ENCODE measurements at regions not wholly inside any gene's neighbourhood (a gene's known extent, or its start where the extent isn't known, plus 50 kb on each side); places are given as distances from the start of the nearest gene placed in this dataset.
"Not testable (repeated sequence)": the region's sequence is repeated elsewhere in the genome, so short reads cannot be mapped to it uniquely, and the experiment has no call there.

GRCh38 chr13:61531383-61532065 is 115.9 kb upstream of the PCDH20 start:
- Histone ChIP-seq H3K36me3 (ENCODE audit: control insufficient read depth in 3 of 3, insufficient read depth in 2 of 3, low read depth in 1 of 3, low read length in 3 of 3) (no peaks in the 10 kb centered on the region), H3K4me3 (ENCODE audit: low read depth in 1 of 3, low read length in 3 of 3) (no peak overlapping the region), H3K4me1 (ENCODE audit: control insufficient read depth in 3 of 3, insufficient read depth in 2 of 3, low read depth in 1 of 3, low read length in 2 of 3) (no peaks in the 10 kb centered on the region), H3K27me3 (ENCODE audit: control insufficient read depth in 3 of 3, insufficient read depth in 3 of 3, low read length in 3 of 3) (no peaks in the 10 kb centered on the region), H3K9me3 (ENCODE audit: control insufficient read depth in 2 of 2, insufficient read depth in 1 of 2, low read depth in 1 of 2, low read length in 1 of 2) (no peaks in the 10 kb centered on the region), H3K27ac (ENCODE audit: low read depth in 1 of 3, low read length in 2 of 3) (no peak overlapping the region)
- 56 to 70% (median 65%) methylated on average over 10 of the region's 10 CpGs for WGBS, 3 donors
- FAIRE-seq = no peak
- DNase-seq = no peak

- not testable (repeated sequence) for H3K4me3 ChIP-seq (ENCODE audit: low read depth in 1 of 3, low read length in 3 of 3); H3K9me3 ChIP-seq (ENCODE audit: control insufficient read depth in 2 of 2, insufficient read depth in 1 of 2, low read depth in 1 of 2, low read length in 1 of 2); DNase-seq; H3K4me1 ChIP-seq (ENCODE audit: control insufficient read depth in 3 of 3, insufficient read depth in 2 of 3, low read depth in 1 of 3, low read length in 2 of 3); H3K36me3 ChIP-seq (ENCODE audit: control insufficient read depth in 3 of 3, insufficient read depth in 2 of 3, low read depth in 1 of 3, low read length in 3 of 3); H3K27me3 ChIP-seq (ENCODE audit: control insufficient read depth in 3 of 3, insufficient read depth in 3 of 3, low read length in 3 of 3); H3K27ac ChIP-seq (ENCODE audit: low read depth in 1 of 3, low read length in 2 of 3); FAIRE-seq
- 58 to 77% (median 70%) methylated on average over 5 of the region's 5 CpGs for WGBS, 3 donors
Observed at GRCh38 chr13:61519214-61519613, 103.6 kb upstream of the PCDH20 start.

- Histone ChIP-seq H3K9me3 (ENCODE audit: control insufficient read depth in 2 of 2, insufficient read depth in 1 of 2, low read depth in 1 of 2, low read length in 1 of 2) (no peaks in the 10 kb centered on the region), H3K4me3 (ENCODE audit: low read depth in 1 of 3, low read length in 3 of 3) (no peak overlapping the region), H3K27me3 (ENCODE audit: control insufficient read depth in 3 of 3, insufficient read depth in 3 of 3, low read length in 3 of 3) (no peaks in the 10 kb centered on the region), H3K36me3 (ENCODE audit: control insufficient read depth in 3 of 3, insufficient read depth in 2 of 3, low read depth in 1 of 3, low read length in 3 of 3) (no peaks in the 10 kb centered on the region), H3K4me1 (ENCODE audit: control insufficient read depth in 3 of 3, insufficient read depth in 2 of 3, low read depth in 1 of 3, low read length in 2 of 3) (no peaks in the 10 kb centered on the region), H3K27ac (ENCODE audit: low read depth in 1 of 3, low read length in 2 of 3) (no peak overlapping the region)
- 67 to 86% (median 72%) methylated on average over 2 of the region's 2 CpGs for WGBS, 3 donors
- FAIRE-seq (no peak), DNase-seq (no peak)
Observed at GRCh38 chr13:61508936-61509335, 93.3 kb upstream of the PCDH20 start.

- H3K27me3 ChIP-seq (ENCODE audit: control insufficient read depth in 3 of 3, insufficient read depth in 3 of 3, low read length in 3 of 3) = no peaks in the 10 kb centered on the region
- DNase-seq (no peak), FAIRE-seq (no peak)
- H3K27ac ChIP-seq (ENCODE audit: low read depth in 1 of 3, low read length in 2 of 3) = no peak overlapping the region
- no peaks in the 10 kb centered on the region for H3K4me1 ChIP-seq (ENCODE audit: control insufficient read depth in 3 of 3, insufficient read depth in 2 of 3, low read depth in 1 of 3, low read length in 2 of 3)
- no peaks in the 10 kb centered on the region for H3K9me3 ChIP-seq (ENCODE audit: control insufficient read depth in 2 of 2, insufficient read depth in 1 of 2, low read depth in 1 of 2, low read length in 1 of 2)
- H3K4me3 ChIP-seq (ENCODE audit: low read depth in 1 of 3, low read length in 3 of 3) = no peak overlapping the region
- H3K36me3 ChIP-seq (ENCODE audit: control insufficient read depth in 3 of 3, insufficient read depth in 2 of 3, low read depth in 1 of 3, low read length in 3 of 3) = no peaks in the 10 kb centered on the region
- WGBS, 3 donors = 15 to 29% (median 21%) methylated on average over 1 of the region's 1 CpG
Observed at GRCh38 chr13:61500176-61500575, 84.5 kb upstream of the PCDH20 start.

GRCh38 chr13:61495648-61496047 is 80.0 kb upstream of the PCDH20 start:
- no peaks in the 10 kb centered on the region for H3K36me3 ChIP-seq (ENCODE audit: control insufficient read depth in 3 of 3, insufficient read depth in 2 of 3, low read depth in 1 of 3, low read length in 3 of 3)
- no peak overlapping the region for H3K27ac ChIP-seq (ENCODE audit: low read depth in 1 of 3, low read length in 2 of 3)
- no peaks in the 10 kb centered on the region for H3K4me1 ChIP-seq (ENCODE audit: control insufficient read depth in 3 of 3, insufficient read depth in 2 of 3, low read depth in 1 of 3, low read length in 2 of 3)
- H3K4me3 ChIP-seq (ENCODE audit: low read depth in 1 of 3, low read length in 3 of 3) = no peak overlapping the region
- no peak for FAIRE-seq
- H3K27me3 ChIP-seq (ENCODE audit: control insufficient read depth in 3 of 3, insufficient read depth in 3 of 3, low read length in 3 of 3) = no peaks in the 10 kb centered on the region
- WGBS, 3 donors = 80 to 89% (median 85%) methylated on average over 2 of the region's 2 CpGs
- DNase-seq = peak; percentile 2 to 8
- H3K9me3 ChIP-seq (ENCODE audit: control insufficient read depth in 2 of 2, insufficient read depth in 1 of 2, low read depth in 1 of 2, low read length in 1 of 2) = no peaks in the 10 kb centered on the region

- FAIRE-seq; H3K4me3 ChIP-seq (ENCODE audit: low read depth in 1 of 3, low read length in 3 of 3); H3K4me1 ChIP-seq (ENCODE audit: control insufficient read depth in 3 of 3, insufficient read depth in 2 of 3, low read depth in 1 of 3, low read length in 2 of 3); H3K36me3 ChIP-seq (ENCODE audit: control insufficient read depth in 3 of 3, insufficient read depth in 2 of 3, low read depth in 1 of 3, low read length in 3 of 3); DNase-seq; H3K9me3 ChIP-seq (ENCODE audit: control insufficient read depth in 2 of 2, insufficient read depth in 1 of 2, low read depth in 1 of 2, low read length in 1 of 2); H3K27ac ChIP-seq (ENCODE audit: low read depth in 1 of 3, low read length in 2 of 3); H3K27me3 ChIP-seq (ENCODE audit: control insufficient read depth in 3 of 3, insufficient read depth in 3 of 3, low read length in 3 of 3): not testable (repeated sequence)
- WGBS, 3 donors = 94 to 97% (median 96%) methylated on average over 15 of the region's 15 CpGs
Observed at GRCh38 chr13:61493556-61493955, 77.9 kb upstream of the PCDH20 start.

- WGBS, 3 donors = 82 to 85% (median 85%) methylated on average over 6 of the region's 6 CpGs
- DNase-seq (no peak), FAIRE-seq (no peak)
- H3K27ac ChIP-seq (ENCODE audit: low read depth in 1 of 3, low read length in 2 of 3) = no peak overlapping the region
- H3K36me3 ChIP-seq (ENCODE audit: control insufficient read depth in 3 of 3, insufficient read depth in 2 of 3, low read depth in 1 of 3, low read length in 3 of 3) = no peaks in the 10 kb centered on the region
- no peak overlapping the region for H3K4me3 ChIP-seq (ENCODE audit: low read depth in 1 of 3, low read length in 3 of 3)
- H3K9me3 ChIP-seq (ENCODE audit: control insufficient read depth in 2 of 2, insufficient read depth in 1 of 2, low read depth in 1 of 2, low read length in 1 of 2) = no peaks in the 10 kb centered on the region
- no peaks in the 10 kb centered on the region for H3K4me1 ChIP-seq (ENCODE audit: control insufficient read depth in 3 of 3, insufficient read depth in 2 of 3, low read depth in 1 of 3, low read length in 2 of 3)
- H3K27me3 ChIP-seq (ENCODE audit: control insufficient read depth in 3 of 3, insufficient read depth in 3 of 3, low read length in 3 of 3) = no peaks in the 10 kb centered on the region
Observed at GRCh38 chr13:61486496-61486895, 70.8 kb upstream of the PCDH20 start.

- H3K27me3 ChIP-seq (ENCODE audit: control insufficient read depth in 3 of 3, insufficient read depth in 3 of 3, low read length in 3 of 3) = no peaks in the 10 kb centered on the region
- no peak overlapping the region for H3K4me3 ChIP-seq (ENCODE audit: low read depth in 1 of 3, low read length in 3 of 3)
- H3K36me3 ChIP-seq (ENCODE audit: control insufficient read depth in 3 of 3, insufficient read depth in 2 of 3, low read depth in 1 of 3, low read length in 3 of 3) = no peaks in the 10 kb centered on the region
- no peak overlapping the region for H3K27ac ChIP-seq (ENCODE audit: low read depth in 1 of 3, low read length in 2 of 3)
- H3K9me3 ChIP-seq (ENCODE audit: control insufficient read depth in 2 of 2, insufficient read depth in 1 of 2, low read depth in 1 of 2, low read length in 1 of 2) = no peaks in the 10 kb centered on the region
- H3K4me1 ChIP-seq (ENCODE audit: control insufficient read depth in 3 of 3, insufficient read depth in 2 of 3, low read depth in 1 of 3, low read length in 2 of 3) = no peaks in the 10 kb centered on the region
- DNase-seq = no peak
- 71 to 85% (median 82%) methylated on average over 2 of the region's 2 CpGs for WGBS, 3 donors
- no peak for FAIRE-seq
Observed at GRCh38 chr13:61485128-61485765, 69.6 kb upstream of the PCDH20 start.

- Histone ChIP-seq H3K36me3 (ENCODE audit: control insufficient read depth in 3 of 3, insufficient read depth in 2 of 3, low read depth in 1 of 3, low read length in 3 of 3) (no peaks in the 10 kb centered on the region), H3K9me3 (ENCODE audit: control insufficient read depth in 2 of 2, insufficient read depth in 1 of 2, low read depth in 1 of 2, low read length in 1 of 2) (no peaks in the 10 kb centered on the region), H3K4me3 (ENCODE audit: low read depth in 1 of 3, low read length in 3 of 3) (no peak overlapping the region), H3K4me1 (ENCODE audit: control insufficient read depth in 3 of 3, insufficient read depth in 2 of 3, low read depth in 1 of 3, low read length in 2 of 3) (no peaks in the 10 kb centered on the region), H3K27me3 (ENCODE audit: control insufficient read depth in 3 of 3, insufficient read depth in 3 of 3, low read length in 3 of 3) (no peaks in the 10 kb centered on the region), H3K27ac (ENCODE audit: low read depth in 1 of 3, low read length in 2 of 3) (no peak overlapping the region)
- no peak for DNase-seq
- 85 to 91% (median 90%) methylated on average over 5 of the region's 5 CpGs for WGBS, 3 donors
- no peak for FAIRE-seq
Observed at GRCh38 chr13:61477619-61478018, 62.0 kb upstream of the PCDH20 start.
